ENCODE measurements at regions not wholly inside any gene's neighbourhood (a gene's known extent, or its start where the extent isn't known, plus 50 kb on each side); places are given as distances from the start of the nearest gene placed in this dataset.
"Not testable (repeated sequence)": the region's sequence is repeated elsewhere in the genome, so short reads cannot be mapped to it uniquely, and the experiment has no call there.

DNA sequence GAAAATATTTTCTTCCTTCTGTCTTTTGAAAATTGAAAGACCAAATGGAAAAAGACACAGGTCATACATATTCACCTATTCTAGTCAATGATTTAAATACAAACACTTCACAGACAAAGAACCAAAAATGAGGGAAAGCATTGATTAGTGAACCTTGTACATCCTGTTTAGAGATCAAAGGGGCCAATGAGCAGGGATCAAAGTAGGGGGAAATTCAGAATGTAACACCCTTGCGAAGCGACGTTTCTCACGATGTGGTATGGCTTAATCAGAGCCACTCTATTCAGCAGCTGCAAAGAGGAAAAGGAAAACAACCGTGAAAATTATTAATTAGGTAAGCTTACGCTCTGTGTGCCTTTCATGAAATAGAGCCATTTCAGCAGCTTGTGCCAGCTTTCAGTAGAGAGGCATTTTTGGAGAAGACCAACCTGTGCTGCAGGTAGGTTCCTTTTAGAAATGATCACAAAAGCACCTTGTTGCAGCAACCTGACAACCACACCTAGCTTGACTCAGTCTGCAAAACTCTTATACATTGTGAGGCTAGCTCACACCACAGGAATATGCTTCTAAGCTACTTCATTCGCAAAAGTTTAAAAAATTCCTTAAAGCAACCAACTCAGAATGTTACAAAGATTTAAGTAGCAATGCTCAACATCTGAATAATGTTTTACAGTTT, 78.0 kb downstream of the DKK1 start:
- H3K4me3 ChIP-seq (ENCODE audit: low read depth, low read length), result no peak overlapping the region
- TF ChIP-seq, protein P1, sequence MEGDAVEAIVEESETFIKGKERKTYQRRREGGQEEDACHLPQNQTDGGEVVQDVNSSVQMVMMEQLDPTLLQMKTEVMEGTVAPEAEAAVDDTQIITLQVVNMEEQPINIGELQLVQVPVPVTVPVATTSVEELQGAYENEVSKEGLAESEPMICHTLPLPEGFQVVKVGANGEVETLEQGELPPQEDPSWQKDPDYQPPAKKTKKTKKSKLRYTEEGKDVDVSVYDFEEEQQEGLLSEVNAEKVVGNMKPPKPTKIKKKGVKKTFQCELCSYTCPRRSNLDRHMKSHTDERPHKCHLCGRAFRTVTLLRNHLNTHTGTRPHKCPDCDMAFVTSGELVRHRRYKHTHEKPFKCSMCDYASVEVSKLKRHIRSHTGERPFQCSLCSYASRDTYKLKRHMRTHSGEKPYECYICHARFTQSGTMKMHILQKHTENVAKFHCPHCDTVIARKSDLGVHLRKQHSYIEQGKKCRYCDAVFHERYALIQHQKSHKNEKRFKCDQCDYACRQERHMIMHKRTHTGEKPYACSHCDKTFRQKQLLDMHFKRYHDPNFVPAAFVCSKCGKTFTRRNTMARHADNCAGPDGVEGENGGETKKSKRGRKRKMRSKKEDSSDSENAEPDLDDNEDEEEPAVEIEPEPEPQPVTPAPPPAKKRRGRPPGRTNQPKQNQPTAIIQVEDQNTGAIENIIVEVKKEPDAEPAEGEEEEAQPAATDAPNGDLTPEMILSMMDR (IDR thresholded peaks at IDR 0.05; ENCODE audit: low read depth, low read length), result no peak

DNA sequence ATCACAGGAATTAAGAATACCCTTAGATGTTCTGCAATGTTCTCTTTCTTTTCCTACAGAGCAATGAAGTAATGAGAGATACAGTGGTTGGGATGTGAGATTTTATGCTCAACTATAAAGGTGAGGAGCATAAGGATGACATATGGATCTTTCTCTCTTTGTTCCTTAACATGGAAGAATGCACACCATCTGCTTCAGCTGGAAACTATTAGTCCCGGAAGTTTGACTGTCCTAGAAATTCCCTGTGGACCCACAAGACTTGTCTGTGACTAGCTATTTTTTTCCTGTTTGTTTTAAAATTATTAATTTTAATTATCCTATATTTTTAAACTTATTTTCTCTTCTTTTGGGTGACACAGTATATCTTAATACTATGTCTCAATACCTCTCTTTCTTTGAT, 80.2 kb downstream of the DKK1 start:
- TF ChIP-seq, protein P1 (IDR thresholded peaks at IDR 0.05; ENCODE audit: low read depth, low read length), result no peak
- H3K4me3 ChIP-seq (ENCODE audit: low read depth, low read length), result no peak overlapping the region

DNA sequence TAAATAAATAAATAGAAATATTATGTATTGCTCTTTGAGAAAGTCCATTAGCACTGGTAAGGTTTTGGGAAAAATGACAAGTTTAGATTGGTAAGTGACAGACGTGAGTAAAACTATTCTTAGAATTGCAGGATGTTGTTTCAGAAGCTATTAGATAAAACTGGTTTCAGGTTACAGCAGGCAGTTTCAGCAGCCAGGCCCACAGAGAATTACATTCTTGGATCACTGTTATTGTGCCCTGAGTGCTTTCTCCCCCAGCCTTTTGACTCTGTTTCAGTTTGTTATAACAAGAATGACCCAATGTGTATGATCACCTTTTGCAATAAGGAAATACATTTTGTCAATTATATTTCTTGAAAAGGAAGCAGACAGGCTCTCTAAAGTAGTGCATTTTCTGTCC, 86.5 kb downstream of the DKK1 start:
- TF ChIP-seq, protein P1 (IDR thresholded peaks at IDR 0.05; ENCODE audit: low read depth, low read length), result no peak
- no peak overlapping the region for H3K4me3 ChIP-seq (ENCODE audit: low read depth, low read length)

DNA sequence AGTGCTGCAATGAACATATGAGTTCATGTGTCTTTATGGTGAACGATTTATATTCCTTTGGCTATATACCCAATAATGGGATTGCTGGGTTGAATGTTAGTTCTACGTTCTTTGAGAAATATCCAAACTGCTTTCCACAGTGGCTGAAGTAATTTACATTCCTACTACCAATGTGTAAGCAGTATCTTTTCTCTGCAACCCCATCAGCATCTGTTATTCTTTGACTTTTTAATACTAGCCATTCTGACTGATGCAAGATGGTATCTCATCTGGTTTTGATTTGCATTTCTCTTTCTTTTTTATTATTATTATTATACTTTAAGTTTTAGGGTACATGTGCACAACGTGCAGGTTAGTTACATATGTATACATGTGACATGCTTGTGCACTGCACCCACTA, 89.7 kb downstream of the DKK1 start:
- H3K4me3 ChIP-seq (ENCODE audit: low read depth, low read length), result not testable (repeated sequence)

DNA sequence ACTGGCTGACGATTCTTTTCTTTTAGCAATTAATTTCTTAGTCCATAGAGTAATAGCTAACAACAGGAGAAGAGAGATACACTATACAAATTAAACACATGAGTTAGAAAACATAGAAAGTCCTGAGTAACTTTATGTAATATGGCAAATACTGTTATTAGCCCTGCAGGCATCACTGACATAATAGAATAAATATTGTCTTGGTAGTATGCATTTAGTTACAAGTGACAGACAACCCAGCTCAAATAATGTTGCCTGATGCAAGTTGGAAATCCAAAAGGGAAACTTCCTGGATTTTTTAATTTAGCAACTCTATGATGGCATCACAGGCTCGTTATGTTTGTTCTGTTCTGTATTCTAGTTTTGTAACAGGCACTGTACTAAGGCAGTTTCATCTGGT, 95.1 kb downstream of the DKK1 start:
- TF ChIP-seq, protein P1 (IDR thresholded peaks at IDR 0.05; ENCODE audit: low read depth, low read length), result no peak
- H3K4me3 ChIP-seq (ENCODE audit: low read depth, low read length), result no peak overlapping the region

DNA sequence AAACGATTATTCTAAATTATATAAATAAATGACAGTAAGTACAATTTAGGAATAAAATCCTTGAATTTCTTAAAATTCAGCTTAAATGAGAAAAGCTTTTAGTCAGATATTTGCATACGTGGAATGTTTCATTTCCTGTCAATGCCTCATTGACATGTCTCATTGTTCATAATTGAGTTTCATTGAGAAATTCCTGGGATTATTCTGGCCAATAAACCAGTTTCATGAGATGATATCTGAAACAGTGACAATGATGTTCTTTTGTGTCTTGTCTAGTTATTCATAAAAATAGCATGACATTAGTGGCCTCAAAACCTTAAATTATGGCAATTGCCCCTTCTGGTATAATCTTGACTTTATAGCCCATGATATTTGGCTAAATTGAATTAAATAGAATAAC, 95.8 kb downstream of the DKK1 start:
- H3K4me3 ChIP-seq (ENCODE audit: low read depth, low read length), result no peak overlapping the region
- TF ChIP-seq, protein P1 (IDR thresholded peaks at IDR 0.05; ENCODE audit: low read depth, low read length), result no peak

DNA sequence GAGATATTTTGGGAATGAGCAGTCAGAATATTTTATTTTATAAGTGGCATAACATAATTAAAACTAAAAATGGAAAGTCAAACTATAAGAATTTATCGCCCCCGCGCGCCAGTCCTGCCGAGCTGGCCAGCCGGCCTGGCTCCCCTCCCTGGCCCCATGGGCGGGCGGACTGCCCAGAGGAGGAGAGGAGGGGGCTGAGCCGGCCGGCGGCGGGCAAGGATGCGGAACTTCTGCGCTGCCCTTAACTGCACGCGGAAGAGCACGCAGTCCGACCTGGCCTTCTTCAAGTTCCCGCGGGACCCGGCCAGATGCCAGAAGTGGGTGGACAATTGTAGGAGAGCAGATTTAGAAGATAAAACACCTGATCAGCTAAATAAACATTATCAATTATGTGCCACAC, 96.8 kb downstream of the DKK1 start:
- TF ChIP-seq, protein P1 (IDR thresholded peaks at IDR 0.05; ENCODE audit: low read depth, low read length), result no peak
- H3K4me3 ChIP-seq (ENCODE audit: low read depth, low read length), result no peak overlapping the region

DNA sequence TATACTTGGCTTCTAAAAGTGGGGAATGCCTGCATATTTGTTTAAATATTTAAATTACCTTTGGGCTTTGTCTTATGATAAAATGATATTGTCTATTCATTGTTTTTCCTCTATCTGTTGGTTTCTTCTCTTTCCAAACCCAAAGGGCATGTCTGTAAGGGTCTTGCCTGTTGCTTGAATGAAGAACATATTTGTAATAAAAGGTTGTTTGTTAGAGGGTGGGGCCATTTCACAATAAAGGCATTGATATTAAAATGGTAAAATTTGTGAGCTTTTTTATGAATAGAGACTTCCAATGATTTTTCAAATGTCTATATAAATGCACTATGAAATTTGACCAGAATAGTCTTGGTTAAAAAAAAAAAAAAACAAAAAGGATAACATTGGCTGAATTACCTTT, 105.2 kb downstream of the DKK1 start:
- H3K4me3 ChIP-seq (ENCODE audit: low read depth, low read length), result no peak overlapping the region
- TF ChIP-seq, protein P1 (IDR thresholded peaks at IDR 0.05; ENCODE audit: low read depth, low read length), result no peak
